SK-N-SH (cell line): ENCODE measurements at regions not wholly inside any gene's neighbourhood (a gene's known extent, or its start where the extent isn't known, plus 50 kb on each side); places are given as distances from the start of the nearest gene placed in this dataset.

Experiments used
- CTCF ChIA-PET: fragments of 300-600, 350-600 bp; formaldehyde crosslinking; extraction: SDS; loops from one replicate; lab custom pipeline; 2021; lab: Yijun Ruan, JAX
- POLR2A ChIA-PET: fragments of 350-600 bp; sonication (Branson Sonifier 250); formaldehyde crosslinking; extraction: SDS; loops from one replicate; lab custom pipeline; 2020; ENCODE audit warnings: antibody characterized with exemption, inconsistent platforms; lab: Yijun Ruan, JAX
- DNase-seq: peaks from one replicate; pipeline ENCODE4 v3.0.0; 2012
- H2AFZ ChIP-seq: fragments of 200-600 bp; sonication (generic); 2 replicates; pipeline ENCODE4 v1.8.1; 2016; ENCODE audit warnings: antibody characterized with exemption, mild to moderate bottlenecking, low read depth
- H3F3A ChIP-seq: fragments of 200-600 bp; sonication (generic); replicated peaks from 2 replicates; pipeline ENCODE3; 2016; ENCODE audit warnings: antibody characterized with exemption, mild to moderate bottlenecking; ENCODE audit not compliant: insufficient read depth
- H3K27ac ChIP-seq, 2 experiments: fragments of 200-500 bp in 1 of 2; fragments of 200-600 bp in 1 of 2; sonication (Bioruptor generic) in 1 of 2; sonication (generic), shearing (Covaris generic) in 1 of 2; 2 replicates each; pipeline versions ENCODE4 v1.5.1 to v1.6.1; 2014 to 2016; ENCODE audit warnings: low read depth in 2 of 2, inconsistent platforms in 1 of 2, low read length in 1 of 2, mild to moderate bottlenecking in 1 of 2, mixed read lengths in 1 of 2
- H3K27me3 ChIP-seq: fragments of 200-600 bp; sonication (generic), shearing (Covaris generic); 2 replicates; pipeline ENCODE4 v1.6.1; 2016; ENCODE audit warnings: mixed run types; ENCODE audit not compliant: insufficient read depth
- H3K36me3 ChIP-seq, 2 experiments: fragments of 200-500 bp in 1 of 2; fragments of 200-600 bp in 1 of 2; sonication (Bioruptor generic) in 1 of 2; sonication (generic) in 1 of 2; replicated peaks in 1 of 2; 2 replicates each; pipeline versions ENCODE3 to v1.5.1; 2014 to 2016; ENCODE audit warnings: low read length in 1 of 2, mild to moderate bottlenecking in 1 of 2; ENCODE audit not compliant: insufficient read depth in 2 of 2, control insufficient read depth in 1 of 2
- H3K4me1 ChIP-seq, 2 experiments: fragments of 200-500 bp in 1 of 2; fragments of 200-600 bp in 1 of 2; sonication (Bioruptor generic) in 1 of 2; sonication (generic), shearing (Covaris generic) in 1 of 2; 2 replicates each; pipeline versions ENCODE4 v1.5.1 to v1.6.1; 2014 to 2016; ENCODE audit warnings: low read depth in 1 of 2, low read length in 1 of 2, mixed run types in 1 of 2; ENCODE audit not compliant: insufficient read depth in 2 of 2, control insufficient read depth in 1 of 2
- H3K4me2 ChIP-seq: fragments of 200-600 bp; sonication (generic), shearing (Covaris generic); 2 replicates; pipeline ENCODE4 v1.6.1; 2017; ENCODE audit warnings: mixed run types
- H3K4me3 ChIP-seq, 2 experiments: fragments of 200-500 bp in 1 of 2; fragments of 200-600 bp in 1 of 2; sonication (Bioruptor generic) in 1 of 2; sonication (generic), shearing (Covaris generic) in 1 of 2; 2 replicates each; pipeline versions ENCODE4 v1.5.1 to v1.8.1; 2014 to 2016; ENCODE audit warnings: low read depth in 2 of 2, inconsistent platforms in 1 of 2, low read length in 1 of 2, mild to moderate bottlenecking in 1 of 2, mixed read lengths in 1 of 2, moderate library complexity in 1 of 2
- H3K79me2 ChIP-seq: fragments of 200-600 bp; sonication (generic); 2 replicates; pipeline ENCODE4 v1.8.1; 2017; ENCODE audit warnings: mild to moderate bottlenecking; ENCODE audit not compliant: insufficient read depth
- H3K9ac ChIP-seq: fragments of 200-600 bp; sonication (generic); 2 replicates; pipeline ENCODE4 v1.6.1; 2017; ENCODE audit warnings: mixed run types
- H3K9me2 ChIP-seq: fragments of 200-600 bp; sonication (generic); 2 replicates; pipeline ENCODE4 v1.6.1; 2017; ENCODE audit warnings: mixed run types
- H3K9me3 ChIP-seq: fragments of 200-600 bp; sonication (generic); 2 replicates; pipeline ENCODE4 v1.6.1; 2017; ENCODE audit warnings: mixed run types, mild to moderate bottlenecking, moderate library complexity
- H4K20me1 ChIP-seq: fragments of 200-600 bp; sonication (generic); 2 replicates; pipeline ENCODE4 v1.6.1; 2017; ENCODE audit warnings: mild to moderate bottlenecking, mixed run types; ENCODE audit not compliant: insufficient read depth
- CHD2 ChIP-seq: fragments of 150-350 bp; IDR thresholded peaks from 2 replicates; pipeline ENCODE4 v1.6.1; 2018; ENCODE audit warnings: low read length; ENCODE audit not compliant: partially characterized antibody
- CTCF ChIP-seq: fragments of 200-600 bp; sonication (generic); IDR thresholded peaks from 2 replicates; pipeline ENCODE4 v1.6.1; 2017; ENCODE audit warnings: antibody characterized with exemption, mild to moderate bottlenecking, moderate library complexity
- ELF1 ChIP-seq: IDR thresholded peaks from 2 replicates; pipeline ENCODE4 v1.4.0; 2012
- EP300 ChIP-seq, 2 experiments: IDR thresholded peaks; 2 replicates each; pipeline versions ENCODE4 v1.4.0 to v1.6.1; 2012; ENCODE audit warnings: borderline replicate concordance in 1 of 2, low read depth in 1 of 2, low read length in 1 of 2
- FOXJ3 ChIP-seq: sonication (generic); formaldehyde crosslinking; IDR thresholded peaks from 2 replicates; pipeline ENCODE4 v1.5.1; 2020; ENCODE audit warnings: mild to moderate bottlenecking, missing genetic modification reagents
- FOXM1 ChIP-seq: IDR thresholded peaks from 2 replicates; pipeline ENCODE4 v1.4.0; 2012; ENCODE audit warnings: low read depth, mild to moderate bottlenecking
- GATA2 ChIP-seq: sonication (generic); formaldehyde crosslinking; IDR thresholded peaks from 2 replicates; pipeline ENCODE4 v1.5.0; 2020; ENCODE audit warnings: mild to moderate bottlenecking, missing genetic modification reagents
- IRF3 ChIP-seq: fragments of 150-350 bp; IDR thresholded peaks from 2 replicates; pipeline ENCODE4 v1.6.1; 2016; ENCODE audit warnings: mild to moderate bottlenecking, low read depth, low read length
- MAX ChIP-seq: IDR thresholded peaks from 2 replicates; pipeline ENCODE4 v1.4.0; 2012; ENCODE audit warnings: low read depth
- MEF2A ChIP-seq: IDR thresholded peaks from 2 replicates; pipeline ENCODE4 v1.4.0; 2012; ENCODE audit warnings: low read depth, borderline replicate concordance
- PBX3 ChIP-seq: IDR thresholded peaks from 2 replicates; pipeline ENCODE4; 2012
- RAD21 ChIP-seq: IDR thresholded peaks from 2 replicates; pipeline ENCODE4 v1.6.1; 2012; ENCODE audit warnings: mild to moderate bottlenecking, low read length
- REST ChIP-seq: IDR thresholded peaks from 2 replicates; pipeline ENCODE4 v1.6.1; 2012; ENCODE audit warnings: mild to moderate bottlenecking, low read depth, low read length, moderate library complexity
- SIN3A ChIP-seq: IDR thresholded peaks from 2 replicates; pipeline ENCODE4 v1.6.1; 2012; ENCODE audit warnings: low read depth, mild to moderate bottlenecking, low read length, moderate library complexity, borderline replicate concordance
- TAF1 ChIP-seq: IDR thresholded peaks from 2 replicates; pipeline ENCODE4 v1.6.1; 2012; ENCODE audit warnings: low read depth, mild to moderate bottlenecking, low read length, moderate library complexity, borderline replicate concordance
- USF2 ChIP-seq: fragments of 150-350 bp; IDR thresholded peaks from 2 replicates; pipeline ENCODE4 v1.6.1; 2017; ENCODE audit warnings: antibody characterized with exemption, low read length, low read depth, borderline replicate concordance
- YY1 ChIP-seq: IDR thresholded peaks from 2 replicates; pipeline ENCODE4 v1.4.0; 2012; ENCODE audit warnings: low read depth, mild to moderate bottlenecking
- WGBS: methylation state at CpG from one replicate; pipeline ENCODE4 v1.1.6; 2017; ENCODE audit warnings: low lambda C conversion rate; 5-methylcytosine and 5-hydroxymethylcytosine counted together

- H3K27ac ChIP-seq: peak overlapping the region in 1 of 2 experiments; percentile 97; a peak in 2 of 4 replicates
- TF ChIP-seq ELF1: no peak
- no peak for TF ChIP-seq USF2
- no peak for TF ChIP-seq FOXM1
- TF ChIP-seq SIN3A: no peak
- TF ChIP-seq IRF3: no peak
- no peak for TF ChIP-seq CHD2
- TF ChIP-seq FOXJ3 (CRISPR knock-in tag): no peak
- no peak for TF ChIP-seq GATA2 (CRISPR knock-in tag)
- TF ChIP-seq EP300 (IDR thresholded peaks at IDR 0.05; ENCODE audit: borderline replicate concordance in 1 of 2, low read depth in 1 of 2, low read length in 1 of 2): no peak
- TF ChIP-seq YY1: no peak
- TF ChIP-seq TAF1: no peak
- TF ChIP-seq MEF2A: no peak
- no peak for TF ChIP-seq RAD21
- no peak for TF ChIP-seq REST
- no peak for TF ChIP-seq CTCF
- TF ChIP-seq PBX3: no peak
- TF ChIP-seq MAX: no peak
- TF ChIP-seq, all 33 proteins: peak for 0
- CTCF ChIA-PET: no interaction called here
- no peaks in the 10 kb centered on the region for H3K36me3 ChIP-seq
- no peaks in the 10 kb centered on the region for H3K79me2 ChIP-seq
- POLR2A ChIA-PET: no interaction called here
- peaks cover 60% of the 10 kb centered on the region for H3F3A ChIP-seq
- H4K20me1 ChIP-seq: no peaks in the 10 kb centered on the region
- H3K9ac ChIP-seq: peak overlapping the region; percentile 43; the same call in 1 of the 2 replicates
- H3K9me2 ChIP-seq: no peaks in the 10 kb centered on the region
- no peak overlapping the region for H3K4me2 ChIP-seq
- H3K4me1 ChIP-seq: peaks cover 6 to 57% of the 10 kb centered on the region in 2 experiments
- DNase-seq: no peak
- H3K9me3 ChIP-seq: no peaks in the 10 kb centered on the region
- WGBS: 71% methylated on average over 3 of the region's 3 CpGs
- H3K27me3 ChIP-seq: no peaks in the 10 kb centered on the region
- no peak overlapping the region for H2AFZ ChIP-seq
- no peak overlapping the region for H3K4me3 ChIP-seq
Observed at GRCh38 chr5:53422539-53422938, 57.9 kb upstream of the FST start.
